Neural cell (in vitro differentiated cells): ENCODE measurements at regions not wholly inside any gene's neighbourhood (a gene's known extent, or its start where the extent isn't known, plus 50 kb on each side); places are given as distances from the start of the nearest gene placed in this dataset.

ENCODE experiments used
- CTCF ChIP-seq: fragments of 450-650 bp; IDR thresholded peaks from 2 replicates; pipeline ENCODE4 v1.5.1; 2014; ENCODE audit warnings: antibody characterized with exemption, mild to moderate bottlenecking, moderate library complexity; ENCODE audit not compliant: poor library complexity, severe bottlenecking
- EP300 ChIP-seq: fragments of 450-650 bp; conservative IDR thresholded peaks from 2 replicates; pipeline ENCODE4 v1.6.1; 2014; ENCODE audit warnings: antibody characterized with exemption, mild to moderate bottlenecking, moderate library complexity; ENCODE audit not compliant: poor library complexity, severe bottlenecking
- EZH2 ChIP-seq: fragments of 200-600, 300-800 bp; shearing (Covaris generic), sonication (generic); IDR thresholded peaks from 2 replicates; pipeline ENCODE4 v1.6.1; 2014; ENCODE audit warnings: antibody characterized with exemption, low read length, borderline replicate concordance, mild to moderate bottlenecking; ENCODE audit not compliant: insufficient read depth, poor library complexity, severe bottlenecking
- POLR2AphosphoS5 ChIP-seq: IDR thresholded peaks from 2 replicates; pipeline ENCODE4 v1.6.1; 2012
- RAD21 ChIP-seq: fragments of 450-650 bp; conservative IDR thresholded peaks from 2 replicates; pipeline ENCODE4 v1.6.1; 2014; ENCODE audit warnings: antibody characterized with exemption, mild to moderate bottlenecking, moderate library complexity
- REST ChIP-seq: IDR thresholded peaks from 2 replicates; pipeline ENCODE4 v1.6.1; 2012; ENCODE audit warnings: borderline replicate concordance
- TAF1 ChIP-seq: IDR thresholded peaks from 2 replicates; pipeline ENCODE4 v1.6.1; 2012; ENCODE audit warnings: low read depth

- TF ChIP-seq RAD21, result no peak
- TF ChIP-seq CTCF, result no peak
- no peak for TF ChIP-seq EZH2
- no peak for TF ChIP-seq TAF1
- no peak for TF ChIP-seq EP300
- TF ChIP-seq REST, result no peak
- no peak for TF ChIP-seq POLR2AphosphoS5
Observed at GRCh38 chr2:128841803-128842202, 523.1 kb upstream of the HS6ST1 start.
